Eye (tissue), 1 donor: ENCODE measurements at regions not wholly inside any gene's neighbourhood (a gene's known extent, or its start where the extent isn't known, plus 50 kb on each side); places are given as distances from the start of the nearest gene placed in this dataset.
A peak's percentile ranks its signal among the peaks of the same experiment; 100 is the strongest.

Source experiments
- DNase-seq: peaks from one replicate; pipeline ENCODE4 v3.0.0-alpha.2; 2015

DNA sequence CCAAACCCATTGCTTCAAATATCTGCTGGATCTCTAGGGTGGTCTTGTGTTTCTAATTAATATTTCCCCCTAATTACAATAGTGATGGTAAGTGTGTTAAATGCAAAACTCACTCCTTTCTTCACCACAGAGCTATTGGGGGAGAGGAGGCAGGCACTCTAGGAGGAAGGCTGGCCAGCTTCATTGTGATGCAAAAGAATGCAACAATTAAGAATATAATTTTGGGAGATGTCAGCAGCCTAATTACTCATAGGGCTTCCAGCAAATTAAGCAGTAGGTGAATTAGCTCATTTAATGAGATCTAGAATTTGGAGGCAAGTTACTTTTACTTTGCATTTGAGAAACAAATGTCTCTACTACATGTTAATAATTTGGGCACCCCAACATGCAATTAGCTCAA lies 560.4 kb upstream of the DAB1 start:
- no peak for DNase-seq

DNA sequence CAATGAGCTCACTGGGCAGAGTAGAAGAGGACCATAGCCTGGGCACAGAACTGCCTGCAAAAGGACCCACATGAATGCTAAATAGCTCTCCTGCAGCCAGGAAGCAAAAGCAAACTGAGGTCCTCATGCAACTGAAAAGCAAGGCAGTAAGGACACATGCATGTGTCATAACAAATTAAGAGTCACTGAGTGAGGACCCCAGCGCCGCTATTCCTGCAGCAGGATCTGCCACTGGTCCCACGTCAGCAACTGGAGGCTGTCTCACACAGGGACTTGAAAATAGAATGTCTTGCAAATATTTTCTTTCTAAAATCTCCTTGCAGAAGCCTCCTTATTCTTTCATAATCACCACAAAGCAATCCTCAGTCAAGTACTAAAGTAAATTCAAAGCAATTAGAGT lies 559.6 kb upstream of the DAB1 start:
- DNase-seq = peak; percentile 67

DNA sequence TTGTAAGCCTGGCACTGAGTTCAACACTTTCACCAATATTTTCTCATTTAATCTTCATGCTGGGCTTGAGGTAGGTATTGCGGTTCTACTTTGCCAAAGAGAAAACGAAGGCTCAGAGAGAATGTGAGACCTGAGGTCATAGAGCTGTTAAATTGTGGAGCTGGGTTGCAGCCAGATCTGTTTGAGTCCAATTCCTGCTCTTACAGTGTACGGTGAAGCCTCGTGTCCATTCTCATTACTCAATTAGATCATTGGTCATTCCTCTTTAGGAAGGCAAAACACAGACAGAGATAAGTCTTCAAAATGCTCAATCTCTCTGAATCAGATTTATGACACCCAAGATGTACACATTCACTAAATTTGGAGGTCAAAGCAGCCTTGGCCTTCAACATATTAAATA lies 559.0 kb upstream of the DAB1 start:
- DNase-seq = no peak

DNA sequence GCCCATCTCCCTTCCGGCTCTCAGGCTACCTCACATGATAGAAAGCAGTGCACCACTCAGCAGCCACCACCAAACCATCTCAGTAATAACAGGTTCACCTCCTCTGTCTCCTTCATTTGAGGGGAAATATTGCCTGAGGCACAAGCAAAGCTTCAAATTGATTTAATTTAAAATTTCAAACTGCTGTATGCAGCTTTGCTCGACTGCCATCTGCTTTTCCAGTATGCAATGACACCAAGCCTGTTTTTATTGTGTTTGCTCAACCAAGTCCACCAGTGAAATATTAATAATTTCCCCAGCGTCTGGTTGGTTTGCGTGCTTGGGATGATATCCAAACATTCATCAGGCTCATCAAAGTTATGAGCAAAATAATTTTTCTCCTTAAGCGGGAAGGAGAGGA lies 552.4 kb upstream of the DAB1 start:
- peak; percentile 15 for DNase-seq

DNA sequence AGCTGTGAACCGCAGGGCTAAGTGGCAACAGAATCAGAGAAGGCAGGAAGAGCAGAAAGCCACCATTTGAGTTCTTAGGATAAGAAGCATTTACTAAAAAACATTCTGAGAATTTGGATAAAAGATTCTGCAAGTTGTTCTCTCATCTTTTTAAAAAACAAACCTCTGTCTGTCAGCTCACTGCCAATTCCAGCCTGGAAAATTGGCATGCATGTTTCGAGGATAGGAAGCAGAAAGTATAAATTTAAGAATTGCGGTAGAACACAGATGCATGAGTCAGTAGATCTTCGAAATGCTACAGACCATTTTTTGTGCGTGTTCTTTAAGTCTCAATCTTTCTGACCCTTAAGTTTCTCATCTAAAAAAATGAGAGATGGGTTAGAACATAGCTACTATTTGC lies 544.5 kb upstream of the DAB1 start:
- no peak for DNase-seq

DNA sequence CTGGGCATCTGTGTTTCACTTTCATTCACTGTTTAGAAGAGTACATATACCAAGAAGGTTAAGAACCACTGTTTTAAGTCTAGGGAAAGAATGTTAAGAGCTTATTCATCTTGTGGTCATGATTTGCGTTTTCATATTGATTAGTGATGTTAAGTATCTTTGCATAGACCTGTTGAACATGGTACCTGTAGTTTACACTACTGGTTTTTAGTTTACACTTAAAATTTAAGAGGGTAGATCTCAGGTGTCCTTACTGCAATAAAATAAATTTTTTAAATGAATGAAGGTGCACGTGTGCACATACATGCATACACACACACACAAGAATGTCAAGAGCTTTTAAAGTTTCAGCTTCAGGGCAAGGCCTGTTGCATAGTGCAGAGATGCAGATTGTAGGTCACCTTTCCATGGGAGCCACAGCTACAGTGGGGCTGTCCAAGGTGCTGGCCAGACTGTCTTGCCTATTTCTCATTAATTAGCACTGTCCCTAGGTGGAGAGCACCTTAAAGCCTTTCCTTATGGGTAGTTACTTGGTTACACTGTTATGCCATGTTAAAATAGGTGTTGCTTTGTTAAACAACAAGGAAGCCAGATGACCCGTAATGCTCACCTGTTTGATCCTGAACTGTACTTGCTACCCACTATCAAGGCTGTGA lies 543.0 kb upstream of the DAB1 start:
- DNase-seq = peak; percentile 39

DNA sequence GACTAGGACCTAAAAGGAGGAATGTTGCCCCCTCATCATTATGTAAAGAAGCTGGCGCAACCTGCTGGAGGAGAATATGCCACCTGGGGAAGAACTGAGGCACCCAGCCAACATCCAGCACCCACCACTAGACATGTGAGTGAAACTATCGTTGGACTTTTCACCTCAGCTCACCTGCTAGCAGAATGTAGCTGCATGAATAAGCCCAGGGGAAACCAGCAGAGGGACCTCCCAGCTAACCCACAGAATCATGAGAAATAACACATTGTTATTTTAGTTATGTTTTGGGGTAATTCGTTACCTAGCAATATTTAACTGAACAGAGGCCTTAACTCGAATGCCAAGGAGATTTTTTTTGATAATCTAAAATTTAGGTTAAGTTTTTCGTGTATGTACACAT lies 542.5 kb upstream of the DAB1 start:
- no peak for DNase-seq

DNA sequence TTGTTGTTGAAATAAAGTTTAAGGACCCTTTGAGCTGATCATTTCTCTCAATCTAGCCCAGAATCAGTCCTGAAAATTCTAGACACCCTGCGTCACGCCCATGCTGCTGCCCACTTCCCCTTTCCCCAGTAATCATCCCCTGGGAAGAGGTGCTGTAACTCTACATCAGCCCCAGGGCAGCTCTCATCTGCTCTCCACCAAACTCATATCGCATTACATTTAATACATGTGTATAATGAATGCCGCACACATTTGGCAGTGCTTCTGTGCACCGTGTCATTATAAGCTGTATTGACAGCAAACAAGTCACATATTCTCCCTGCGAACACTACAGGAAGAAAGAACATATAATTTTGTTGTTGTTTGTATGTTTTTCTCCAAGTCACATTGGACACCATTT lies 539.7 kb upstream of the DAB1 start:
- DNase-seq = peak; percentile 20

DNA sequence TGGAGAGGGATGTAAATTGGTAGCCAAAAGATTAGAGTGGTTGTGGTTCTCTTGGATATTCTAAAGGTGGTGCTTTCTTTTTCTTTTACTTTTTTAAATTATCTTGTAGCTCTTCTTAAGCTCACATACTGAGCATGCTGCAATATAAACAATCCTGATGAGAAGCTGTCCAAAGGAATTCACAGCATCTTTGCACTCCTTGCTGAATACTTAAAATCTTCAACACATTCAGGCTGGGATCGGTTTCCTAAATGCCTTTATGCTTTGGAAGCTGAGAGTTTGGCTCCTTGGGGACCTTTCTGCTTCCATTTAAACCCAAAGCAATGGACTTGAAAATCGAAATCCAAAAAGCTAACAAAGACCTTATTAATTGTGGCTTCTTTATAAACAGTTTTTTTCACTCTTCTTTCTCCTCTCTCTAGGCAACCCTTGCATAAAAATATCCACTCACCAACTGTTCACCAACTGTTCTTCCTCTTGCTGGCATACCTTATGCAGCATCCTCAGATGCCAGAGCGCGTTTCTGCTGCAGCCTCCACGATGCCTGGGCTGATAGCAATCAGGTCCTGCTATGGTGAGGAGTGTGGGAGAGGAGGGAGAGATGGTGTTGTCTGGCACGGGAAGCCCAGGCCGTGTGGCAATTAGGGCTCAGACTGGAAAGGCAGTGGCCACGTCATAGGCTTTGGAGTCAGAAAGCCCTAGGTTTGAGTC lies 535.8 kb upstream of the DAB1 start:
- DNase-seq = no peak

DNA sequence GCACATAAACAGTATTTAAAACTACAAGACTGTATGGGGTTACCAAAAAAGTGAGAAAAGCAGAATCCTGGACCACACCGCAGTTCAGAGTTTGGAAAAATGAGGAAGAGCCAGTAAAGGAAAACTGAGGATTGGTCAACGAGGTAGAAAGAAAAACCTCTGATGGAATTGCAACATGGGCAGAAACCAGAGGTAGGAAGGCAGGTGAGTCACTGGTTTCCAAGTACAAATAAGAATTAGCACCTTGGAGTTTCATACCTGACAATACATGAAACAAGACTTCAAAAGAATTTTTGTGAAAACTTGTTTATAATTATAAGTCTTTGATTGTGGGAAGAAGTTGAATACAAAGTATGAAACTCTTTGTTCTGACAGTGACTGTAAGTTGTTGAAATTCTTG lies 533.7 kb upstream of the DAB1 start:
- DNase-seq = no peak

DNA sequence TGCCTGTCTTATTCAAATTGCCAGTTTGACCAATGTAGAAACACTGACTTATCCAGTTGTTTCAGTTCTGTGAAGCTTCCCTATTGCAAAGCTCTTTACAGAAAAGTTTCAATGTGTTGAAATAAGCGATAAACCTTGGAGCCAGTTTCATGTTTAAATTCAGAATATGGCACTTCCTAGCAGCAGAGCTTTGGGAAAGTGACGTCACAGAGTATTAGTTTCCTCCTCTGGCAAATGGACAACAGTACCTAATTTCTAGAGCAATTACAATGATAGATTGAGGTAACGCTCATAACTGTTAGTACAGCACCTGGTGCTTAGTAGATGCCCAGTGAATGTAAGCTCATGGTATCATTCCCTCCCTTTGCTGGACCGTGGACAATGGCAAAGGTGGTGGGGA lies 527.5 kb upstream of the DAB1 start:
- no peak for DNase-seq

DNA sequence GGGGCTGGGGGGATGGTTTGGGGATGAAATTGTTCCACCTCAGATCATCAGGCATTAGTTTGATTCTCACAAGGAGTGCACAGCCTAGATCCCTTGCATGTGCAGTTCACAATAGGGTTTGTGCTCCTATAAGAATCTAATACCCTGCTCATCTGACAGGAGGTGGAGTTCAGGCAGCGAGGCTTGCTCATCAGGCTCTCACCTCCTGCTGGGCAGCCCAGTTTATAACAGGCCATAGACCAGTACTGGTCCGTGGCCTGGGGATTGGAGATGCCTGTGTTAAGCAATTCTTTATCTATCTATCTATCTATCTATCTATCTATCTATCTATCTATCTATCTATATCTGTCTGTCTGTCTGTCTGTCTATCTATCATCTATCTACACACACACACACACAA lies 525.3 kb upstream of the DAB1 start:
- no peak for DNase-seq

DNA sequence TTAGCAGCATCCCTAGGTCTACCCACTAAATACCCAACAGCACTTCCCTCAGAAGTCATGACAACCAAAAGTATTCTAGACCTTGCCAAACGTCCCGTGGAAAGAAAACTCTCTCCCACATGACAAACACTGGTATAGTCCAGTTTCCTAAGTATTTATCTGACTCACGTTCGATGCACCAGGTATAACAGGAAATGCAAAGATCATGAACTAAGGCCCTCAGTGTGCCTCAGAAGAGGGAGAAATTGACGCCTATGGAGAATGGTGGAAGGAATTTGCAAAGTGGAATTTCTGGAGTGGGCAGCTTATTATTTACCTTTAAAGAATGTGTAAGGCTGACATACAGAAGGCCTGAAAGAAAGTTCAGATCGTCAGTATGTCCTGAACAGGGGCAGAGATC lies 523.6 kb upstream of the DAB1 start:
- no peak for DNase-seq

DNA sequence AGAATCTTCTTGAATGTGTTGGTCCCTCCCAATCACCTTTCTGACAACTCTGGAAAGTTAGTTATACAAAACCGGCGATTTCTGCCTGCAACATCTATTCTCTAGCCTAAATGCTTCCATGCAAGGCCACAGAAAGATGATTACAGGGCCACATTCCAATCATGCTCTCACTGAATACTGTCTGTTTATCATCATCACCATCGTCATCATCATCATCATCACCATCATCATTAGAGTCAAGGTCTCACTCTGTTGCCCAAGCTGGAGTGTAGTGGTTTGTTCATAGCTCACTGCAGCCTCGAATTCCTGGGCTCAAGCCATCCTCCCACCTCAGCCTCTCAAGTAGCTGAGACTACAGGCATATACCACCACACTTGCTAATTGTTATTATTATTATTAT lies 521.2 kb upstream of the DAB1 start:
- no peak for DNase-seq

DNA sequence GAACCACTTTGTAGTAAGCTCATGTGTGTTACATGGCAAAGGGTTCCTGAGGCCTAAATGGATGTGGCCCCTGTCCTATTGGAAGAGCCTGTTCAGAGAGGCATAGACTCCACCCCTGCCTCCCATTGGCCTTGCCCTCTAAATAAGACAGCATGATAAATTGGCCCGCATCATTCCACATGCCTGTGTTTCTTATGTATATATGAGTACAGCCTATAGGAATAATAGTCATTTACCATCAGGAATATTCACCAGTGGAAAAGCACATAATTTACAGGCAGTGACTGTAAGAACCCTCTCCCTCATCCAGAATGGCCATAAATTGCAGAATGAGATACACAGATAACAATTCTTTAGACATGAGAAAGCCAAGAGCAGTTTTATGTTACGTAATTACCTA lies 519.5 kb upstream of the DAB1 start:
- no peak for DNase-seq

DNA sequence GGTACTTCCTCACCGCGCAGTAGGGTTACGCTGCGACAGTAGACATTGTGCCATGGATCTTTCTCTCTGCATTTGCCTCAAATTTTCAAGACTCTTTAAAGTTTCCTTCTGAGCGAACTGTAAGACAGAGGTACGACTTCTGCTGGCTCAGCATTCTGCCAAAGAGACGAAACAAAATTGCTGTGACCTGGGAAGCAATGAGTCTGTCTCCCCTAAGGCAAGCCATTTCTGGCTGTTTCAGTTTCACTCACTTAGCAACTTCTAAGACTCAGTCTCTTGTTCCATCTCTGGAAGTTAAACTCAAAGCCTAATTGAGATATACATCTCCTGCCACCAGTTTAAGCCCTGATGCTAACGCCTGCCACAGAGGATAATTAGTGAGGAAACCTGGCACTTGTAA lies 510.9 kb upstream of the DAB1 start:
- DNase-seq = no peak

DNA sequence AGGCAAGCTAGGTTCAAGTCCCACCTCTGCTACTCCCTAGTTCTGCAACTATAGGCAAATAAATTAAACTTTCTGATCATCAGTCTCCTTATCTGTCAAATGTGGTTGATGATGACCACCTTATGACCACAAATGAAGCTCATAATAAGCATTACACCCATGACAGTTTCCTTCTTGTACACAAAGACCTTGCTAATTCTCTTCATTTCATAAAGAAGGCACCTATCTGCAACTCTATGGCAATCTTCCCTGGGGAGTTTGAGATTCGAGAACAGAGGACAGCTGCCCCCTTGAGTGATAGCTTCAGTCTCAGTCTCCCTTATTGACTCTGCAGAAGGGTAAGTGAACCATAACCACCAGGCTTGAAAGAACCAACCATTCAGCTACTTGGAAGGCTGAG lies 503.1 kb upstream of the DAB1 start:
- DNase-seq = no peak

DNA sequence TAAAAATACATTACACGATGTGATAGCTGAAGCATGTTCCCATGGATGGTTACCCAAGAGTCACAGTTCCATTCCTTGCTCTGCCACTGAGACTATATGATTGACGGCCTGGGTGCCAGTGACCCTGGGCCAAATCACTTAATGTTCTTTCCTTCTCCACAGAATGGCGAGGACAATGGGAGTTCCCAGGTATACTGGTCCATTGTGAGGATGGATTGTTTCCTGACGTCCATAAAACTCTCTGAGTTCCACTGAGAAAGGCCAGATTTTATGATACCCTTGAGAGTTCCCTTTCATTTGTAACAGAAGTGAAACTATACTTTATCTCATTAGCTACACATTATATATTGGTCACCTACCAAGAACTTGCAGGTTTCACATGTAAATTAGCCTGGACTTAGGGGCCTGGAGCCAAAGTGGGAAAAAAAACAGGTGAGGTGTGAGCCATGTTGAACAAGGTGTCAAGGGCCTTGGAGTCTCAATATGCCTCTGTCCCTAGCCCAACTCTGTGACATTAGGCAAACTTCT lies 502.2 kb upstream of the DAB1 start:
- DNase-seq = no peak

DNA sequence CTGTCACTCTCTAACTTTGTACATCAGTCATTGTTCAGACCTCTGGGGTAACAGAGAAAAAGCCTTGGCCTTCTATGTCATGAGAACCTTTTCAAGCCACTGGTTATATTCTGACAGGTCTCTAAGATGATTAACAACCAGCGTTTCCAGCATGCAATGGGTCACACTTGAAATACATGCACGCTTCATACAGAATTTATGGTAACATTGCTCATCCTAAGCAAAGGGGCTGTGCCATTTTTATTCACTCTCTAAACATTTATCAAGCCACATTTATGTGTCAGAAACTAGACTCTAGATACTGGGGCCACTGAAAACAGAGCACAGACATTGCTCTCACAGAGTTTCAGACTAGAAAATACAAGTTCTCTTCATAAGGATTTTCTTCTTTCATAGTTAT lies 501.4 kb upstream of the DAB1 start:
- no peak for DNase-seq

DNA sequence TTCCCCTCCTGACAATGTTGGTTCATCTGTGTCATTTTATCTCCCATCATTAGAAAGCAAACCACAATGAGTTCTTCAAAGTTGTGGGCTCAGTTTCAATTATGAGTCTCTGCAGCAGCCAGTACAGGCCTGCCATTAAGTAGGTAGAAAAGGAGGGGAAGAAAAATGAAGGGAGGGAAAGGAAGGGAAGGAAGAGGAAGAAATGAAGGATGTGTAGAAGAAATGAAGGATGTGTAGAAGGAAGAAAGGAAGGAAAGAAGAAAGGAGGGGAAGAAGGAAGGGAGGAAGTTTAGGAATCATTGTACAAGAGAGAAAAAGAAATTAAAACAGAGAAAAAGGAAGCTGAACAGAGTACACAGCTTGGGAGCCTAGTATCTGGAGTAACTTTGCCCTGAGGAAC lies 498.3 kb upstream of the DAB1 start:
- no peak for DNase-seq

DNA sequence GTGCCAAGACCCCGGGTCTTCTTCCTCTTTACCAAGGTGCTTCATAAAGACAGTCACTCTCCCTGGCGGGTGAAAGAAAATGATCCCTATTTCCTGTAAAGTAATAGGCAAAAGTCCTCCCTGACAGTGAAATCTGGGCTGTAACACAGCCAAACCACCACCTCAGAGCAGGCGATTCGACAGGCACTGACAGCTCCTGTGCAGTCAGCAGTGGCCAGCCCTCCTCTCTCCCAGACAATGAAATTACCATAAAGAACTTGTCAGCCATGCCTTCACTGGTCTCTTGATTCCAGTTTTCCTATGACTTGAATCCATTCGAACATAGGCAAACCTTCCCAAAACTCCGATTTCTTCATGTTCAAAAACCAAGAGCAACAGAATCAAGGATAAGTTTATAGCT lies 492.2 kb upstream of the DAB1 start:
- DNase-seq = no peak

DNA sequence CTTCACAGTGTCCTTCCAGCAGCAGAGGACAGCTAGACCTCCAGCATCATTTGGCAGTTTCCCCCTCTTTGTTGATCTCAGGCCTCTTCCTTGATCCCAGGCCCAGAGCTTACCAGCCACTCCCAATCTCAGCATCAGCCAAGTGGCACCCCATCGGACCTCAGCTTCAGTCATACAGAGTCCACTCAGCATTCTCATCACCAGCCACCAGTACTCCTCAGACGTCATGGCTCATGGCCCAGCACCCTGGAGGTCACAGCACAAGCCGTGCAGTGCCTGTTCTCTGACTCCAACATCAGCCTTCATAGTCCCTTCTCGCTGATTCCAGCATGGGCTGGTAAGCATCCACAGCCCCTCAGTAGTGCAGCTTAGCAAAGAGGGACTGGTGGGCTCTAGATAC lies 487.6 kb upstream of the DAB1 start:
- DNase-seq = no peak

DNA sequence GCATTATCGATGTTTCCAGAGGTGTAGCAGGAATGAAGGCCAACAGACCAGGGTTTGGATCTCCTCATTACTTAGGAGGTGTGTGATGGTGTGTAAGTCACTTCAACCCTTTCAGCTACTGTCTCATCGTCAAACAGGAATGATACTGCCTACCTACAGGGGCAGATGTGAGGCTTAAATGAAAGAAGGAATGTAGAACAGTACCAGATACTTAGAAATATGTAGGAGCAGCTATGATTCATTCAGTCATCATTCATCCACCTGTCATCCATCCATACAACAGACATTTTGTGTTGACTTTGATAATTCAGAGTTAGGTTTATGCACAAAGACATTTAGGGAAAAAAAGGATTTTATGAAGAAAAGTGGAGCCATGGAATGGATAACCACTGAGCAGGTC lies 486.9 kb upstream of the DAB1 start:
- DNase-seq = no peak

DNA sequence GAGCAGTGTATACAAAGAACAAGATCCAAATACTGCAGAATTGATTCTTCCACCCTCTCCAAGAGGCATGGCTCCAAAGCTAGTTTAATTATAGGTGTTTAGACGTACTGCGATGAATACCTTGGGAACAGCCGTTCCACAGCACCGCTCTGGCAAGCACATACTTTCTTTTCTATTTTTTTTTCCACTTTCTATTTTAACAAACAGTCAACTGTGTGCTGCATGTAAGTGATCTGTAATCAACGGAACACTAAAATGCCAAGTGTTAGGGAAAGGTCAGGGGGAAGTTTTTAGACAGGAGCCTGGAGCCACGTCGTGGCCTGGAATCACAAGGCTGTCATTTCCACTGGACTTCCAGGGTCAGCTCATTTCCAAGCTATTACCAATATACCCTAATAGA lies 486.4 kb upstream of the DAB1 start:
- no peak for DNase-seq
